NT2/D1 (cell line): ENCODE measurements at regions not wholly inside any gene's neighbourhood (a gene's known extent, or its start where the extent isn't known, plus 50 kb on each side); places are given as distances from the start of the nearest gene placed in this dataset.

Source experiments
- YY1 ChIP-seq: IDR thresholded peaks from 2 replicates; pipeline ENCODE4 v1.6.1; 2011; ENCODE audit not compliant: insufficient read length, insufficient read depth
- ZNF274 ChIP-seq: IDR thresholded peaks from 2 replicates; pipeline ENCODE4 v1.6.1; 2011; ENCODE audit warnings: mild to moderate bottlenecking, low read depth, low read length

DNA sequence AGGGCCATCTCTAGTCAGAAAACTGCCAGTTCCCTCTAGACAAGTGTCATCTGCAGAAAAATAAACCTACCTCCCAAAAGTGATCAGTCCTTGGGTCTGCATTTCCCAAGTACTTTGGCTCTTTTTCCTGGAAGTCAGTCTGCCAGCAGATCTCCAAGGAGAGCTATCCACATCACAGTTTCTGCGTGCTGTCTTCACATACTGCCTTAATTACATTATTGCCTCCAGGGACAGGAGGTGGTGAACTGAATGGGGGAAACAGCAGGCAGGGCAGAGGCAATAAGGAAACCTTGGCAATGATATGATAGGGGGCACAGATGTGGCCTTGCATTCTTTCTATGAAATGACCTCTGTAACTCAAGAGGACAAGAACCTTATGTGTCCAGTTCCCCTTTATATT, 105.9 kb upstream of the SIX2 start:
- TF ChIP-seq ZNF274 (no peak), YY1 (no peak)
